ENCODE measurements at regions not wholly inside any gene's neighbourhood (a gene's known extent, or its start where the extent isn't known, plus 50 kb on each side); places are given as distances from the start of the nearest gene placed in this dataset.

DNA sequence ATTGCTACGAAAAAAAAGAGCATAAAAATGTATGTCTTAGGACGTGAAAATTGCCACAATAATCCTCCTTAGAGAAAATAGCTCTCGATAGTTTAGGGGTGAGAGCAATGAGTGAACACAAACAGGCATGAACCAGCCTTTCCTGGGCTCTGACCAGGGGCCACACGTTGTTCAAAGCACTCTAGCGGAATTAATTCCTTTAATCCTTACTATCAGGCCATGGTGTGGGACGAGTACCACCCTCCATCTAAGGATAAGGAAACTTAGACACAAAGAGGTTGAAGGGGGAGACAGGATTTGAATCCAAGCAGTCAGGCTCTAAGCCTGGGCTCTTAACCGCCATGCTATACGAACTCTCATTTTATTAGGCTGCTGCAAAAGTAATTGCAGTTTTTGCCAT, 81.9 kb upstream of the CACNA2D3 start:
- peaks cover 0 to 3% (median 0%) of the 10 kb centered on the region in 4 experiments; a peak in 3 of 7 replicates for H3K4me1 ChIP-seq (replicated peaks in 1 of 4; ENCODE audit: control insufficient read depth in 3 of 4, insufficient read depth in 4 of 4, low read length in 3 of 4)
- H3K9ac ChIP-seq (replicated peaks in 1 of 4; ENCODE audit: extremely low read depth in 1 of 4, low read depth in 3 of 4, low read length in 3 of 4) = no peak overlapping the region
- FAIRE-seq (no peak), DNase-seq (ENCODE audit: low read depth in 1 of 2, low spot score in 2 of 2) (no peak)
- WGBS, 2 experiments (ENCODE audit: extremely low coverage in 1 of 2, insufficient coverage in 1 of 2, insufficient read length in 1 of 2, insufficient replicate concordance in 2 of 2, low coverage in 1 of 2, low lambda C conversion rate in 2 of 2, missing lambda C conversion rate in 1 of 2) = 85% methylated on average over 8 of the region's 8 CpGs; no CpG with 5 or more reads in 1 of the 2 experiments
- H4K8ac ChIP-seq (ENCODE audit: extremely low read depth, insufficient read depth, low read length) = no peak overlapping the region
- H2BK20ac ChIP-seq (ENCODE audit: low read length) = no peak overlapping the region
- no peak overlapping the region for H2BK5ac ChIP-seq (ENCODE audit: low read depth, low read length)
- no peak overlapping the region for H3K4me2 ChIP-seq (ENCODE audit: insufficient read depth in 1 of 2, low read depth in 2 of 2, low read length in 2 of 2)
- no peak overlapping the region for H4K5ac ChIP-seq (ENCODE audit: insufficient read length, low read depth, low read length)
- no peaks in the 10 kb centered on the region for H3K36me3 ChIP-seq (ENCODE audit: control insufficient read depth in 2 of 4, insufficient read depth in 4 of 4, low read length in 3 of 4)
- no peak overlapping the region for H3K23ac ChIP-seq (ENCODE audit: insufficient read length)
- H3K18ac ChIP-seq (ENCODE audit: extremely low read depth, low read length) = no peak overlapping the region
- H3K14ac ChIP-seq (ENCODE audit: insufficient read length) = no peak overlapping the region
- H2AFZ ChIP-seq (ENCODE audit: low read length) = no peak overlapping the region; the same call in 1 of the 2 replicates
- POLR2A ChIA-PET (ENCODE audit: partially characterized antibody) = no interaction called here
- no peaks in the 10 kb centered on the region for H3K9me3 ChIP-seq (ENCODE audit: insufficient read depth in 2 of 2, low read depth in 1 of 2, low read length in 1 of 2)
- no peaks in the 10 kb centered on the region for H3K79me2 ChIP-seq (ENCODE audit: control insufficient read depth in 1 of 2, insufficient read depth in 2 of 2, low read length in 2 of 2)
- no peak overlapping the region for H4K91ac ChIP-seq (replicated peaks; ENCODE audit: insufficient read length, low read length)
- H3K23me2 ChIP-seq (ENCODE audit: low read depth, low read length) = no peaks in the 10 kb centered on the region; the same call in 1 of the 2 replicates
- H4K20me1 ChIP-seq (replicated peaks in 1 of 2; ENCODE audit: control insufficient read depth in 1 of 2, insufficient read depth in 2 of 2, low read length in 2 of 2) = no peaks in the 10 kb centered on the region
- no peak overlapping the region for H3K27ac ChIP-seq (ENCODE audit: low read depth, low read length)
- H2AK5ac ChIP-seq (ENCODE audit: low read depth, low read length) = no peak overlapping the region
- no peak overlapping the region for H3K4ac ChIP-seq (replicated peaks; ENCODE audit: insufficient read length, low read depth, low read length)
- H2BK12ac ChIP-seq (ENCODE audit: low read depth, low read length) = no peak overlapping the region
- H3K56ac ChIP-seq (replicated peaks; ENCODE audit: insufficient read length, low read depth, low read length) = no peak overlapping the region
- CTCF ChIA-PET (ENCODE audit: partially characterized antibody) = interaction anchor here (0.9 to 1.9 kb wide), 4 partner anchors 9 to 334 kb away, joined by 3 to 5 read pairs (median 4); no protein-coding TSS in a partner anchor
- H2BK120ac ChIP-seq (replicated peaks; ENCODE audit: low read depth, low read length) = no peak overlapping the region
- H3K27me3 ChIP-seq (replicated peaks in 1 of 4; ENCODE audit: control insufficient read depth in 3 of 4, extremely low read depth in 1 of 4, insufficient read depth in 3 of 4, low read length in 3 of 4) = no peaks in the 10 kb centered on the region
- H3K79me1 ChIP-seq (ENCODE audit: low read depth, low read length) = no peaks in the 10 kb centered on the region
- no peak for TF ChIP-seq SUZ12 (IDR thresholded peaks at IDR 0.05; ENCODE audit: low read length)
- no peak for TF ChIP-seq TAF1 (IDR thresholded peaks at IDR 0.05; ENCODE audit: low read depth, low read length)
- no peak for TF ChIP-seq SIRT6 (IDR thresholded peaks at IDR 0.05; ENCODE audit: low read length)
- no peak overlapping the region for H2BK15ac ChIP-seq (ENCODE audit: low read length)
- H3K4me3 ChIP-seq (ENCODE audit: extremely low read depth in 1 of 4, insufficient read depth in 2 of 4, low read depth in 3 of 4, low read length in 4 of 4) = no peak overlapping the region

Measured in H1 (cell line).